GF-D8 (cell line): ENCODE measurements at regions not wholly inside any gene's neighbourhood (a gene's known extent, or its start where the extent isn't known, plus 50 kb on each side); places are given as distances from the start of the nearest gene placed in this dataset.
"Not testable (repeated sequence)": the region's sequence is repeated elsewhere in the genome, so short reads cannot be mapped to it uniquely, and the experiment has no call there.

Experiments
- DNase-seq: peaks from one replicate; lab custom pipeline; 2025; lab: John Stamatoyannopoulos, UW

- no peak for DNase-seq
These were observed 115.0 kb downstream of the DACT1 start for GRCh38 chr14:58752771-58753201.

- DNase-seq: no peak
These were observed 117.5 kb downstream of the DACT1 start for GRCh38 chr14:58755031-58755925.

GRCh38 chr14:58760121-58760520 lies 122.4 kb downstream of the DACT1 start:
- no peak for DNase-seq

GRCh38 chr14:58762629-58763028 lies 124.9 kb downstream of the DACT1 start:
- DNase-seq: no peak

GRCh38 chr14:58763210-58763609 lies 125.4 kb downstream of the DACT1 start:
- no peak for DNase-seq

GRCh38 chr14:58765418-58765831 lies 127.7 kb downstream of the DACT1 start:
- DNase-seq: no peak

- DNase-seq: no peak
These were observed 128.1 kb downstream of the DACT1 start for GRCh38 chr14:58765843-58766242.

GRCh38 chr14:58769011-58769643 lies 131.4 kb downstream of the DACT1 start:
- DNase-seq: no peak

GRCh38 chr14:58769771-58770170 lies 132.0 kb downstream of the DACT1 start:
- no peak for DNase-seq

GRCh38 chr14:58770491-58770982 lies 132.8 kb downstream of the DACT1 start:
- no peak for DNase-seq

GRCh38 chr14:58771016-58771415 lies 133.3 kb downstream of the DACT1 start:
- DNase-seq: no peak

- DNase-seq: no peak
These were observed 134.4 kb downstream of the DACT1 start for GRCh38 chr14:58772116-58772515.

GRCh38 chr14:58772794-58773620 lies 135.2 kb downstream of the DACT1 start:
- no peak for DNase-seq

GRCh38 chr14:58774531-58774930 lies 136.8 kb downstream of the DACT1 start:
- no peak for DNase-seq

GRCh38 chr14:58775130-58775529 lies 137.4 kb downstream of the DACT1 start:
- DNase-seq: not testable (repeated sequence)

- DNase-seq: no peak
These were observed 138.8 kb downstream of the DACT1 start for GRCh38 chr14:58776516-58776915.

- DNase-seq: no peak
These were observed 139.8 kb downstream of the DACT1 start for GRCh38 chr14:58777541-58777979.

- DNase-seq: no peak
These were observed 140.4 kb downstream of the DACT1 start for GRCh38 chr14:58778202-58778601.

- no peak for DNase-seq
These were observed 141.6 kb downstream of the DACT1 start for GRCh38 chr14:58779376-58779775.

- no peak for DNase-seq
These were observed 142.4 kb downstream of the DACT1 start for GRCh38 chr14:58780185-58780584.

- no peak for DNase-seq
These were observed 142.8 kb downstream of the DACT1 start for GRCh38 chr14:58780605-58781004.

GRCh38 chr14:58782011-58782410 lies 144.2 kb downstream of the DACT1 start:
- DNase-seq: no peak
